GM21723 (cell line): ENCODE measurements at regions not wholly inside any gene's neighbourhood (a gene's known extent, or its start where the extent isn't known, plus 50 kb on each side); places are given as distances from the start of the nearest gene placed in this dataset.

ENCODE experiments used
- ATAC-seq: cut with Tn5 transposase; IDR thresholded peaks from one replicate; pipeline ENCODE4 v1.9.1; 2021; ENCODE audit warnings: mild to moderate bottlenecking, moderate library complexity; ENCODE audit not compliant: unreplicated experiment

GRCh38 chr5:22910523-22910922 lies 57.4 kb upstream of the CDH12 start:
- ATAC-seq, result no peak

DNA sequence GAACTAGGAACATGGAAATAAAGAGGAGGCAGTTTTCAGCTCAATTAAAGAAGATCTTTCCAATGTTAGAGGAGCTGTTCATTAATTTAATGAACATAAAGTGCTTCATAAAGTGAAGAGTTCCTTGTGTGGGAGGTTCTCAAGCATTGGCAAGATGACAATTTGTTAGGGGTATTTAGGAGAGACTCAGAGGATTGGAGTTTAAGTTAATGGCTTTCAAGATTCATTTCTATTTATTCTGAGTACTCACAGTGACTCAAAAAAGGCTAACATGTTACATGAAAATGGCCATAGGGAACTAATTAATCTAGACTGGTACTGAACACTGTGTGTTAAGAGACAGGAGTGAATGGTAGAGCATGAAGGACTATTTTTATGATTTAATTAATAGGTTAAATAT lies 55.4 kb upstream of the CDH12 start:
- no peak for ATAC-seq

- ATAC-seq, result no peak
These were observed 55.0 kb upstream of the CDH12 start for GRCh38 chr5:22908129-22908528.
